ENCODE measurements at regions not wholly inside any gene's neighbourhood (a gene's known extent, or its start where the extent isn't known, plus 50 kb on each side); places are given as distances from the start of the nearest gene placed in this dataset.
A peak's percentile ranks its signal among the peaks of the same experiment; 100 is the strongest.

DNA sequence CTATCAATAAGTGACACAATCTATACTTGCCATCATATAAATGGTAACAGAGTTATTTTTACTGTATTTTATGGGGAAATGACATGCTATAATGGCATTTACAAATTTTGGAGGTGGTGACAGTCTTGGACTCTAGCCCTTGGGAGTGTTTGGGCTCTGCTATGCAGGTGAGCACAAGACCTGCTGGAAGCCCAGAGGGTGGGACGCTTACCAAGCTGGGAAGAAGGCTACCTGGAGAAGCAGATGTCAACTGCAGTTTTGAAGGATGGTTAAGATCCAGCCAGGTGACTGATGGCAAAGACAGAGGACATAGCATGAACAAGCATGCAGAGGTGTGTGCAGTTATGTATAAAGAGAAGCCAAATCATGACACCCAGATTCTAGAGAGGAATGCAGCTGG, 346.9 kb downstream of the MYCN start:
- DNase-seq: no peak

GRCh38 chr2:16285813-16286510, 345.6 kb downstream of the MYCN start:
- no peak for DNase-seq

- no peak for DNase-seq
These were observed 344.7 kb downstream of the MYCN start for GRCh38 chr2:16284941-16285625.

GRCh38 chr2:16283071-16283850, 342.9 kb downstream of the MYCN start:
- no peak for DNase-seq

DNA sequence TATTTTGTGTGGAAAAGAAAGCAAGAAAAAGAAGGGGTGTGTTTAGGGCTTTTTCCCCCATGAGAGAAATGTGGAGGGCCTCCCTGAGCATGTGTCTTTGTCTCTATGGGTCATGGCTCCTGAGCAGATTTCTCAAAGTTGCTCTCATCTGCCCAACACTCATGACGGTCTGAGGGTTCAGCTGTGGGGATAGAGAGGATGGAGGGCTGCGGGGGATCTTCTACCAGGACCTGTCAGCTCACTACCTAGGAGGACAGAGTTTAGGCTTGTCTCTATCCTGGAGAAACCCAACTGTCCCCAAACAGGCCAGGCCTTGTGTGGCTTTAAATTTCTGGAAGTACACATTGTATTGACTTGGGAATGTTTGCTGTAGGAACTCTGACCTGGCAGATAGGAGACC, 342.2 kb downstream of the MYCN start:
- no peak for DNase-seq

DNA sequence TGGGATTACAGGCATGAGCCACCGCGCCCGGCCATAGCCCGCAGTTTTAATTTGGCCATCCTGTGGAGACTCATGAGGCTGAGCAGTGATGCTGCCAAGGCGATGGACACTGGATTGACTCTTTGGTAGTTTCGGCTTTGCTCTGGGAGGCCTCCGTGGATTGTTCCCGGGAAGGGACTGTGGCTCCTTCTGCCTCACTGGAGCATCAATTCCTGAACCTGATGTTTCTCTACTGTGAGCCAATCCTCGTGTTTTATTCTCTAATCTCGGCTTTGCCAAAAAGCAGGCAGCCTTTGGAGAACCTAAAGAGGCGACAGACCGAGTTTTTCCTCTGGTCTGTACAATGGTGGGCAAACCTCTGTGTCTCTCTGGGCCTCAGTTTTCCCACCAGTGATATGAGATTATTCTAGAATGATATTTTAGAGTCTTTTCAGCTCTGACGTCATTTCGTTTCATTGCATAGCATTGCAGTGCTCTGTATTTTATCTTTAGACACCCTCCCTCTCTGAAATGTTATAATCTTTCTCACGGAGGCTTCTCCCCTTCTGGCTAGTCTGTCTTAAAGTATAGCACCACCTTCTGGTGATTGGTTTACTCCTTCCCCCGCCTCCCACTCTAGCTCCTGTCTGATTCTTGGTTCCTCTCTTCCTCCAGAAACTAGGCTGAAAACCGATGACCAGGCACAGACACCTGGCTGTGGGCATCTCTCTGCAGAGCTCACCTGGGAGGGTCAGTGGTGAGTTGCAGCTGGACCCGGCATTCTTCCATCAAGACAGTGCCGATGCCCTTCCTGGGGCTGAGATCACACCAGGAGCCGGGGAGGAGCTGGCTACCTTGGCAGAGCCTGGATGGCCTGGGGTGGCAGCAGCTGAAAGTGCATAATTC, 341.3 kb downstream of the MYCN start:
- DNase-seq: peak; percentile 0

- DNase-seq: no peak
These were observed 339.7 kb downstream of the MYCN start for GRCh38 chr2:16280081-16280480.

DNA sequence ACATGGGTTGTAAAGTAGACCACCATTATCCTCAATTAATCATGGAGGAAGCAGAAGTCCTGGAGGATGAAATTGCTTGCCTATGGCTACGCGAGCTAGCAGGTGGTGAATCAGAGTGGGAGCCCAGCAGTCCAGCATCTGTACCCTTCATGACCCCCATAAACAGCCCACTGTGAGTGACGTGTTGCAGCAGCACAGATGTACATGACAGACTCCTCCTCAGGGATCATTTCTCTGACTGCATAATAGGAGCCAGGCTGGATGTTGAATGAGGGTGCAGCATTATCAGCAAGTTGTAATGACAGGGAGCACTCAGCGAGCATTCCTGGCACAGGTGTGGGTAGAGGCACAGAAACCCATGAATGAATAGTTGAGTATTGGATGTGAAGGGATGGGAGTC, 339.3 kb downstream of the MYCN start:
- no peak for DNase-seq

DNA sequence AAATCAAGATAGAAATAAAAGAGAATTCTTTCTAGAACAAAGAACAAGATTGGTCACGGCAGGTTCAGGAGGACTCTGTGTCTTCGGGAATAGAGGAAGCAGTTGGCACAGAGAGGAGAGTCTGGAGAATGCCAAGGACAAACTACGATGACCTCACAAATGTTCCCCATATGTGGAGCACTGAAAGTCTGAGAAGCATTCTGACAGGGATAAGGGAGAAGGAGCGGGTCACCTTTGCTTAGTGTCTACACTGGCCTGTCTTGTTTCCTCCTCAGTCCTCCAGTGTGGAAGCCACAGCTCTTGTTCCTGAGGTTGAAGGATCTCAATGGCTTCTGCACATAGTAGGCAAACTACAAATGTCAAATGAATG, 338.8 kb downstream of the MYCN start:
- no peak for DNase-seq

GRCh38 chr2:16278421-16279200, 338.3 kb downstream of the MYCN start:
- no peak for DNase-seq

DNA sequence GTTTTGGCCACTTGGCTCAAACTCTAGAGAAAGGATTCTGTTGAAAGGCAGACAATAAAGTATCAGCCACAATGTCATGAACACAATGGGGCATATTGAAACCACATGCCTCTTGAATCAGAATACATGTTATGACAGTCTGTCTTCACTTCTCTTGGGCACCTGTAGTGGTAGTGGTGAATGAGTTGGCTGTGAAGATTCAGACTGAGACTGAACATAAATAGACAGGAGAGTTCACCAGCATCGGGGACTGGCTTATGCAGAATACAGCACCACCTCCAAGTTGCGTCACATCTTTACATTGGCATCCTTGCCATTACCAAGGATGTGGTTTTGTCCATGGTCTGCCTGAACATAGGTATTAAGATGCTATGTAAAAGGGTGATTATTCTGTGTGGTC, 336.8 kb downstream of the MYCN start:
- no peak for DNase-seq

DNA sequence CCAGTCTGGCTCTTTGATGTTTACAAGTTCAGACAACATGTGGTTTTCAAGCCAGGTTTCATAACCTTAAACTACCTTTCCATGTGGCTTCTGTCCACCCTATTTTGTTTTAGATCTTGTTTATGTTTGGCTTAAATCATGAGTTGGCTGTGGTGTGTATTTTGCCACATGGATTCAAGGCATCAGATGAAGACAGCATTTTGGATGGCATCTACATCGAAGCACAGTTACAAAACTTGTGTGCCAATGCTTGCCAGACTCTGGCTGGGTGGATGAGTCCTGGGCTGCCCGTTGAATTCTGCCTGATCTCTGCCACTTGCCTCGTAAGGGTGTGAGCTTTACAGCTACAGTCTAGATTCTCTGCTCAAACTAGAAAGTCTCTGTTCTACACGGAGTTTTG, 335.3 kb downstream of the MYCN start:
- DNase-seq: no peak

GRCh38 chr2:16275131-16275530, 334.8 kb downstream of the MYCN start:
- no peak for DNase-seq

- DNase-seq: no peak
These were observed 332.8 kb downstream of the MYCN start for GRCh38 chr2:16273111-16273510.

- DNase-seq: no peak
These were observed 331.9 kb downstream of the MYCN start for GRCh38 chr2:16272038-16272788.

- DNase-seq: no peak
These were observed 331.0 kb downstream of the MYCN start for GRCh38 chr2:16271231-16271896.

DNA sequence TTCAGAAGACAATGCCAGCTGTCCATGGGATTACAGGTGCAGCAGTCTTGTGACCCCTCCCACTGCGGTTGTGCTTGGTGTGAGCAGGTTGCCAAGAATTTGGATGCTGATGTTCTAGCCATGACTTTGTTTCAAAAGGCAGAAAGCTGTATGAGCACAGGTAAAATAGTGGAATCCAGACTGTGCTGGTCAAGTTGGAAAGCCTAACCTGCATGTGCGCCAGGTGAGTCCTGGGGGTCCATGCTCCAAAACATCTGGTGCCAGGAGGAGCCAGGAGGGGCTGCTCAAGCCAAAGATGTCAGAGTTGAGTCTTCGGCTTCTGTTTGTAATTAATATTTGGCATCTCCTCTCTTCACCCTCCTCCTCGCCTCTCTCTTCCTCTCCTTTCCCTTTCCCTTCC, 330.1 kb downstream of the MYCN start:
- no peak for DNase-seq

DNA sequence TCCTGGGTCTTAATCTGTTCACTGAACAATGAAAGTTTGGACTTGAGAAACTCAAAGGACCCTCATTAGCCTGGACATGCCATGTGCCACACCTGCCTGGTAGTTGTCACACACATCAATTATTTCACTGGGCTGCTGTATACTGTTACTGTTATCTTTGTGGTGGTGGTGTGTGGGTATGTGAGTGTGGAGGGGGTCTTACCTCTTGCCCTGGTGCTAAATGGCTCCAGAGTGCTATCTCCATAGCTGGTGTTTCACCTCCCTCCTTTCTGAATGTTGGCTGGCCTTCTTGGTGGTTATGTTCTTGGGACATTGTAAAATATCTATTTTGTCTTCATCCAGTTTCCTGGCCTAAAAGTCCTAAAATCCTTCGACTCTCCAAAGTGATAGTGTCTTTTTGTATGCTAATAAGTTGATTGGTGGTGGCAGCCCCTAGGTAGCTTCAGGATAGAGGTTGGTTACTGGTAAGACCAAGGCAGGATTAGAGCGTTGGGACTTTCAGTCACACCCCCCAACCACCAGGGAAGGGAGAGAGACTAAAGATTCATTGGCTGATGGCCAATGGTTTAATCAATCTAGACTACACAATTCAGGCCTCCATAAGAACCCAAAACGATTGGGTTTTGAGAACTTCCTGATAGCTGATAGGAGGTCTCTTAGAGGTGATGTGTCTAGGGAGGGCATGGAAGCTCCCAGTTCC, 328.1 kb downstream of the MYCN start:
- no peak for DNase-seq

DNA sequence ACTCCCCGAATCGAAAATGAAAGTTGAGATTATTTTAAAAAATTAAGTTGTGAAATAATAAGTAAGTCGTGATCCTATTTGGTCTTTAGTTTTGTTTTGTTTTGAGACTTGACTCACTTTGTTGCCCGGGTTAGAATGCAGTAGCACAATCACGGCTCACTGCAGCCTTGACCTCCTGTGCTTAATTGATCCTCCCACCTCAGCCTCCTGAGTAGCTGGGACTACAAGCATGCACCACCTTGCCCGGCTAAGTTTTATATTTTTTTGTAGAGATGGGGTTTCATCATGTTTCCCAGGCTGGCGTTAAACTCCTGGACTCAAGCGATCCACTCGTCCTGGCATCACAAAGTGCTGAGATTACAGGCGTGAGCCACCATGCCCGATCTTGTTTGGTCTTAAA, 326.2 kb downstream of the MYCN start:
- DNase-seq: no peak

GRCh38 chr2:16264931-16265540, 324.7 kb downstream of the MYCN start:
- no peak for DNase-seq
